GM20000 (cell line): ENCODE measurements at regions not wholly inside any gene's neighbourhood (a gene's known extent, or its start where the extent isn't known, plus 50 kb on each side); places are given as distances from the start of the nearest gene placed in this dataset.

Experiments used
- DNase-seq: peaks from one replicate; pipeline ENCODE4 v3.0.0; 2012; ENCODE audit warnings: low spot score
- CTCF ChIP-seq: IDR thresholded peaks from 2 replicates; pipeline ENCODE4 v1.5.1; 2012; ENCODE audit warnings: mild to moderate bottlenecking, control low read depth; ENCODE audit errors: extremely low read depth, missing control alignments

DNA sequence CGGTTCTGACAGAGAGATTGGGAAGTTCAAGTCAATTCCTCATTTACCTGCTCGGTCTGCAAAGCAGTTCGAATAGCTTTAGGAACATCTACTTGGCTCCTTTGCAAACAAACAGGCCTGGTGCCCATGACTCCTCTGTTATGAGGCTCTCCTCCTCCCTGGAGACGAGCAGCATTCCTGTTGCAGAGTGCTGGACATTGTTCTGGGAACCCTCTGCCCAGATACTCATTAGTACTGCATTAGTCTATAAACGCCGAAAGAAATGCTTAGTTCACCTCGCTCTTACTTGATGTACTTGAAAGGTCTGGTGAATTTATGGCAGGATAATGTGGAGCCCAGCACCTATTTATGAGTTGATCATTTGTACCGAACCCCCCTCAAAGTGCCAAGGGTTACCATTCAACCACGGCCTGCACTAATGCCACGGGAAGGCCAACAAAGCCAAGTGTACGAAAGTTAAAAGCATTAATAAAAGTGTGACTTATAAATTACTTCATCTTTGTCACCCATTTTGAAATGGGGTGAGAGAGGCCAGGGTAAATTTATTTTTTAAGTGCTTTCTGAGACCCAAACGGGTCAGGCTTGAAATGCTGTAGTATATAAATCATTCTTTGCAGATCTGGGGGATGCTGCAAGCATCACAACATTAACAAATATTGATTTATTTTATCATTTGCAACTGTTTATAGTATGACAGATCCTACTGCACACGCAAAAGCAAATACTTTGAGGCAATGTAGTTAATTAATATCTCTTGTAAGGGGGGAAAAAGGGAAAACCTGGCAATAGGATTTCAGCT, 478.9 kb upstream of the PSMD7 start:
- TF ChIP-seq CTCF = no peak
- DNase-seq = no peak

GRCh38 chr16:73813527-73813926, 483.1 kb upstream of the PSMD7 start:
- TF ChIP-seq CTCF = no peak
- no peak for DNase-seq

GRCh38 chr16:73804456-73804855, 492.2 kb upstream of the PSMD7 start:
- no peak for DNase-seq
- no peak for TF ChIP-seq CTCF

GRCh38 chr16:73798471-73798870, 498.1 kb upstream of the PSMD7 start:
- DNase-seq = no peak
- TF ChIP-seq CTCF = no peak

DNA sequence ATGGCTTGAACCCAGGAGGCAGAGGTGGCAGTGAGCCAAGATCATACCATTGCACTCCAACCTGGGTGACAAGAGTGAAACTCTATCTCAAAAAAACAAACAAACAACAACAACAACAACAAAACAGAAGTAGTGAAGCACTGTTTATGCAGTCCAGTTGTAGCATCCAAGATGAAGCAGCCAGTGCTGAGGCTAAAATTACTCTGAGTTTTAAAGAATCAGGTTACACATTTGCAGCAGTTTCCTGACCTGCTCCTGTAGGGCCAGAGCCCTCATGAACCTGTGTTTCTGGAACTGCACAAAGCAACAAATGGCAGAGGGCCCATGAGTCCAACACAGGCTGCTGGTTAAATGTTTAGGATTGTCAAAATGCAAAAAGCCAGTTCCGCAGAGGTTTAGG, 499.5 kb upstream of the PSMD7 start:
- no peak for DNase-seq
- no peak for TF ChIP-seq CTCF

DNA sequence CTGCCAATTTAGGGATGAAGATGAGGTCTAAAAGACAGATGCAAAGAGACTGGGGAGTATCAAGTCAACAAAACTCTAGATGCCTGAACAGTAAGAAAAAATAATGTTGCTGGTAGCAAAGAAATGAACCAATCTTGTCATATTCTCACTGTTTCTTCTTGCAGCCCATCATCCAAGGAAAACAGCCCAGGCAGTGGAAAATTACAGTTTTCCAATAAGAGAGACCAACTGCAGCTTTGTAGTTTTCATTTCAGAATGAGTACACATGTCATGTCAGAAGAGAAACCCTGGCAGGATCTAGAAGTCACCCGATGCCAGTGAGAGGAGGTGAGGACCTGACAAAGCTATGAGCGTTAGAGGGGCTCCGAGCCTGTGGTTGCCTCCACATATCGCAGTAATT, 500.4 kb upstream of the PSMD7 start:
- DNase-seq = no peak
- TF ChIP-seq CTCF = no peak

GRCh38 chr16:73794994-73795393, 501.6 kb upstream of the PSMD7 start:
- no peak for TF ChIP-seq CTCF
- no peak for DNase-seq
